Liver (tissue), 8 donors: ENCODE measurements at regions not wholly inside any gene's neighbourhood (a gene's known extent, or its start where the extent isn't known, plus 50 kb on each side); places are given as distances from the start of the nearest gene placed in this dataset.
"Not testable (repeated sequence)": the region's sequence is repeated elsewhere in the genome, so short reads cannot be mapped to it uniquely, and the experiment has no call there.

ENCODE experiments used
- DNase-seq: peaks from one replicate; pipeline ENCODE4 v3.0.0-alpha.2; 2017; ENCODE audit warnings: low spot score
- H3K27ac ChIP-seq, 2 donors: one replicate each; pipeline ENCODE4 v1.7.0; 2013; ENCODE audit warnings: inconsistent platforms in 2 of 2, low read length in 2 of 2, control low read depth in 1 of 2, low read depth in 1 of 2, mild to moderate bottlenecking in 1 of 2
- H3K27me3 ChIP-seq, 4 donors: one replicate each; pipeline versions ENCODE4 v1.6.1 to v1.7.0; 2013; ENCODE audit warnings: low read length in 3 of 4, inconsistent platforms in 1 of 4, mild to moderate bottlenecking in 1 of 4, moderate library complexity in 1 of 4; ENCODE audit not compliant: control insufficient read depth in 4 of 4, insufficient read depth in 4 of 4
- H3K36me3 ChIP-seq, 4 donors: one replicate each; pipeline versions ENCODE4 v1.6.1 to v1.7.0; 2013; ENCODE audit warnings: low read length in 3 of 4, mild to moderate bottlenecking in 3 of 4, low read depth in 1 of 4, moderate library complexity in 1 of 4; ENCODE audit not compliant: control insufficient read depth in 4 of 4, insufficient read depth in 3 of 4
- H3K4me1 ChIP-seq, 4 donors: one replicate each; pipeline versions ENCODE4 v1.6.1 to v1.7.0; 2013; ENCODE audit warnings: low read length in 3 of 4, mild to moderate bottlenecking in 3 of 4, moderate library complexity in 1 of 4; ENCODE audit not compliant: control insufficient read depth in 4 of 4, insufficient read depth in 4 of 4
- H3K4me3 ChIP-seq, 3 donors: one replicate each; pipeline versions ENCODE4 v1.6.1 to v1.7.0; 2013; ENCODE audit warnings: low read length in 3 of 3, control low read depth in 1 of 3, low read depth in 1 of 3, mild to moderate bottlenecking in 1 of 3
- H3K9ac ChIP-seq, 2 donors: one replicate each; pipeline ENCODE4 v1.7.0; 2013; ENCODE audit warnings: low read length in 2 of 2, mild to moderate bottlenecking in 2 of 2, moderate library complexity in 2 of 2, control low read depth in 1 of 2, low read depth in 1 of 2
- H3K9me3 ChIP-seq, 4 donors: one replicate each; pipeline versions ENCODE4 v1.6.1 to v1.7.0; 2013; ENCODE audit warnings: low read length in 3 of 4; ENCODE audit not compliant: control insufficient read depth in 4 of 4
- EGR1 ChIP-seq, 2 donors: IDR thresholded peaks; 2 replicates each; pipeline ENCODE4 v1.6.1; 2016 to 2018; ENCODE audit warnings: antibody characterized with exemption in 2 of 2, low read depth in 2 of 2
- GABPA ChIP-seq, 2 donors: IDR thresholded peaks in 1 of 2; conservative IDR thresholded peaks in 1 of 2; 2 replicates each; pipeline ENCODE4 v1.6.1; 2016; ENCODE audit warnings: antibody characterized with exemption in 2 of 2, mild to moderate bottlenecking in 1 of 2, moderate library complexity in 1 of 2
- HNF4A ChIP-seq, 2 donors: conservative IDR thresholded peaks; 2 replicates each; pipeline ENCODE4 v1.6.1; 2016; ENCODE audit warnings: antibody characterized with exemption in 2 of 2, mild to moderate bottlenecking in 2 of 2
- HNF4G ChIP-seq: IDR thresholded peaks from 2 replicates; pipeline ENCODE4 v1.6.1; 2016; ENCODE audit warnings: antibody characterized with exemption
- JUND ChIP-seq, 2 donors: IDR thresholded peaks; 2 replicates each; pipeline ENCODE4 v1.6.1; 2016; ENCODE audit warnings: antibody characterized with exemption in 2 of 2
- RAD21 ChIP-seq, 2 donors: IDR thresholded peaks; 2 replicates each; pipeline ENCODE4 v1.6.1; 2016; ENCODE audit warnings: antibody characterized with exemption in 2 of 2, mild to moderate bottlenecking in 2 of 2
- WGBS: extraction: QIAGEN DNeasy Blood & Tissue Kit; methylation state at CpG from one replicate; pipeline ENCODE4 v1.1.7; 2013; 5-methylcytosine and 5-hydroxymethylcytosine counted together
- TF ChIP-seq, protein P1 (sequence below): IDR thresholded peaks from 2 replicates; pipeline ENCODE4 v1.6.1; 2016; ENCODE audit warnings: antibody characterized with exemption, mild to moderate bottlenecking
- TF ChIP-seq, protein P2 (sequence below): IDR thresholded peaks from 2 replicates; pipeline ENCODE4 v1.6.1; 2016; ENCODE audit warnings: antibody characterized with exemption
- TF ChIP-seq, protein P3 (sequence below): fragments of 150-350 bp; IDR thresholded peaks from 2 replicates; pipeline ENCODE4 v1.5.1; 2017; ENCODE audit warnings: improper control_type of control experiment, low read depth, low read length; ENCODE audit not compliant: missing input control
- donor health status: healthy.
- donor health status: healthy.
- donor health status: healthy.
- donor health status: healthy.
- donor health status: healthy.

DNA sequence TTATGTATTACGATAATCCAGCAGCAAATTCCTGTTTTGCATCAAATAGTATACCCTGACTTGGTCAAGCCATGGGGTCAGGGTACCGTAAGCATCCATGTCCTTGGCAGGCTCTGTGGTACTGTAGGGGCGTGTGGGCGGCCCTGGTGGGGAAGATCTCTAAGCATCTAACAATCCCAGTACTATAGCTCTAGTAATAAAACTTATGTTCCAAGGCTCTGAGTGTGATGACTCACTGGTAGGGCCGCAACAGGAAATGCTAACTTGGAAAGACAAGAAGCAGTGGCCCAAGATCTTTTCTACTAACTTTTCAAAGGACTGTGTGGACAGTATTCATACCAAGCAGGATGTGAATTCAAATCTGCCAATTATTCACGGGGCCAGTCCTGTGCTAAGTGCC, 63.8 kb downstream of the CLEC18A start:
- WGBS, result 91% methylated on average over 6 of the region's 6 CpGs

DNA sequence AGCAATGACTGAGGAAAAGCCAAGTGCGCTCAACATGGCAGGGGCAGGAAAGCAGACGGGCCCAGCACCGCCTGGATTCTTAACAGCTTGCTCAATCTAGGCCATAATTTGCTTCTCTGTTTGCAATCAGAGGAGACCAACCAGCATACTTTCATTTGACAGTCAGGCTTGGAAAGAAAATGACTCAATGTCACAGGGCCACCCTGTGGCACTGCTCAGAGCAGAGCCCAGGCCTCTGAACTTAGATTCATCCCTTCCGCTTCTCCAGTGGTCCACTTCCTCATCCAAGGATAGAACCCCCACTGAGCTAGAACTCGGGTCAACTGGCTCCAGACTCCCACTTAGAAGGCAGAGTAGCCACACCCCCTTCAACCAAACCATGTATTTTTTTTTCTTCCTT, 65.6 kb downstream of the CLEC18A start:
- H3K36me3 ChIP-seq, result peaks cover 5 to 28% (median 19%) of the 10 kb centered on the region in 4 donors
- H3K27me3 ChIP-seq, H3K4me3 ChIP-seq, H3K9me3 ChIP-seq, H3K27ac ChIP-seq, H3K4me1 ChIP-seq, DNase-seq, H3K9ac ChIP-seq: not testable (repeated sequence)
- 85% methylated on average over 5 of the region's 5 CpGs for WGBS

More for the DNA sequence above, 63.8 kb downstream of the CLEC18A start:
- H3K36me3 ChIP-seq, result peaks cover 5 to 27% (median 19%) of the 10 kb centered on the region in 4 donors
- not testable (repeated sequence) for DNase-seq, H3K4me1 ChIP-seq, H3K27me3 ChIP-seq, H3K27ac ChIP-seq, H3K9me3 ChIP-seq, H3K9ac ChIP-seq, H3K4me3 ChIP-seq

DNA sequence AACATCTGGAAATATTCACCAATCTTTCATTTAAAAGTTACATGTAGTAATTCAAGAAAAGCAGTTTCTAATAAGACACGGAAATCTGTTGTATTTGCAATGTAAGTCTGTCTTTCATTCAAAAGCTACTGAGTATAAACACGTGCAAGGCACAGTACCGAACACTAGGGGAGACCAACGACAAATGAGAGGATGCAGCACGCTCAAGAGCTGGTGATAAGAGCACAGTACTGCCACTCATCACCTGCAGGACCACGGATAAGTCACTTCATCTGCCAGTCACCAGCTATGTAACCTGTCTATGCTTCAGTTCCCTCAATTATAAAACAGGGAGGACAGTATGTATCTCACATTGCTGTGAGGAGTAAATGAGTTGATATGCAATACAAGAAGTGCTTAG, 67.1 kb downstream of the CLEC18A start:
- 29% methylated on average over 6 of the region's 6 CpGs for WGBS
- no peak overlapping the region for H3K9ac ChIP-seq

DNA sequence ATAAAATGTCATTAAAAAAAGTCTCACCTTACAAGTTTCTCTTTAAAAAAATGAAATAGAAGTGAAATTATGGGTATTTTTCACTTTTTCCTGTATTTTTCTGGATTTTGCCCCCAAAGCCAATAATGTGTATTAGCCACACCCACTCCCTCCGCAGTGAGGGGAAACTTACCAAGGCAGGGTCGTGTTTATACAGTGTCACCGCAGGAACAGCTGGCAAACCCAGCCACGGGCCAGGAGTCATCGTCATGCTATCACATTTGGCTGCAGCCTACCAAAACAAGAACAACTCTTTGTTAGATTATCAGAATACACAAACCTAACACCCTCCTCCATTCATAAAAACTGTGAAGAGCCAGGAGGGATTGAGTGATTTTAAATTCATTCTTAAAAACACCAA, 72.1 kb downstream of the CLEC18A start:
- H3K9ac ChIP-seq, H3K4me1 ChIP-seq, H3K9me3 ChIP-seq, H3K4me3 ChIP-seq, H3K27me3 ChIP-seq, H3K27ac ChIP-seq, DNase-seq: not testable (repeated sequence)
- WGBS, result 36% methylated on average over 5 of the region's 5 CpGs
- peaks cover 1 to 22% (median 9%) of the 10 kb centered on the region in 4 donors for H3K36me3 ChIP-seq

More for the DNA sequence above, 67.1 kb downstream of the CLEC18A start:
- DNase-seq, result no peak
- peaks cover 5 to 31% (median 19%) of the 10 kb centered on the region in 4 donors for H3K36me3 ChIP-seq
- no peak overlapping the region for H3K4me3 ChIP-seq
- no peaks in the 10 kb centered on the region for H3K4me1 ChIP-seq
- no peak for TF ChIP-seq HNF4G
- TF ChIP-seq, protein P1, sequence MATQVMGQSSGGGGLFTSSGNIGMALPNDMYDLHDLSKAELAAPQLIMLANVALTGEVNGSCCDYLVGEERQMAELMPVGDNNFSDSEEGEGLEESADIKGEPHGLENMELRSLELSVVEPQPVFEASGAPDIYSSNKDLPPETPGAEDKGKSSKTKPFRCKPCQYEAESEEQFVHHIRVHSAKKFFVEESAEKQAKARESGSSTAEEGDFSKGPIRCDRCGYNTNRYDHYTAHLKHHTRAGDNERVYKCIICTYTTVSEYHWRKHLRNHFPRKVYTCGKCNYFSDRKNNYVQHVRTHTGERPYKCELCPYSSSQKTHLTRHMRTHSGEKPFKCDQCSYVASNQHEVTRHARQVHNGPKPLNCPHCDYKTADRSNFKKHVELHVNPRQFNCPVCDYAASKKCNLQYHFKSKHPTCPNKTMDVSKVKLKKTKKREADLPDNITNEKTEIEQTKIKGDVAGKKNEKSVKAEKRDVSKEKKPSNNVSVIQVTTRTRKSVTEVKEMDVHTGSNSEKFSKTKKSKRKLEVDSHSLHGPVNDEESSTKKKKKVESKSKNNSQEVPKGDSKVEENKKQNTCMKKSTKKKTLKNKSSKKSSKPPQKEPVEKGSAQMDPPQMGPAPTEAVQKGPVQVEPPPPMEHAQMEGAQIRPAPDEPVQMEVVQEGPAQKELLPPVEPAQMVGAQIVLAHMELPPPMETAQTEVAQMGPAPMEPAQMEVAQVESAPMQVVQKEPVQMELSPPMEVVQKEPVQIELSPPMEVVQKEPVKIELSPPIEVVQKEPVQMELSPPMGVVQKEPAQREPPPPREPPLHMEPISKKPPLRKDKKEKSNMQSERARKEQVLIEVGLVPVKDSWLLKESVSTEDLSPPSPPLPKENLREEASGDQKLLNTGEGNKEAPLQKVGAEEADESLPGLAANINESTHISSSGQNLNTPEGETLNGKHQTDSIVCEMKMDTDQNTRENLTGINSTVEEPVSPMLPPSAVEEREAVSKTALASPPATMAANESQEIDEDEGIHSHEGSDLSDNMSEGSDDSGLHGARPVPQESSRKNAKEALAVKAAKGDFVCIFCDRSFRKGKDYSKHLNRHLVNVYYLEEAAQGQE, result no peak
- no peak for TF ChIP-seq GABPA (IDR thresholded peaks at IDR 0.05 in 1 of 2, conservative IDR thresholded peaks at IDR 0.05 in 1 of 2)
- no peak for TF ChIP-seq JUND (IDR thresholded peaks at IDR 0.05)
- no peak for TF ChIP-seq EGR1 (IDR thresholded peaks at IDR 0.05; ENCODE audit: low read depth in 2 of 2)
- TF ChIP-seq HNF4A (conservative IDR thresholded peaks at IDR 0.05), result no peak
- TF ChIP-seq, protein P2, sequence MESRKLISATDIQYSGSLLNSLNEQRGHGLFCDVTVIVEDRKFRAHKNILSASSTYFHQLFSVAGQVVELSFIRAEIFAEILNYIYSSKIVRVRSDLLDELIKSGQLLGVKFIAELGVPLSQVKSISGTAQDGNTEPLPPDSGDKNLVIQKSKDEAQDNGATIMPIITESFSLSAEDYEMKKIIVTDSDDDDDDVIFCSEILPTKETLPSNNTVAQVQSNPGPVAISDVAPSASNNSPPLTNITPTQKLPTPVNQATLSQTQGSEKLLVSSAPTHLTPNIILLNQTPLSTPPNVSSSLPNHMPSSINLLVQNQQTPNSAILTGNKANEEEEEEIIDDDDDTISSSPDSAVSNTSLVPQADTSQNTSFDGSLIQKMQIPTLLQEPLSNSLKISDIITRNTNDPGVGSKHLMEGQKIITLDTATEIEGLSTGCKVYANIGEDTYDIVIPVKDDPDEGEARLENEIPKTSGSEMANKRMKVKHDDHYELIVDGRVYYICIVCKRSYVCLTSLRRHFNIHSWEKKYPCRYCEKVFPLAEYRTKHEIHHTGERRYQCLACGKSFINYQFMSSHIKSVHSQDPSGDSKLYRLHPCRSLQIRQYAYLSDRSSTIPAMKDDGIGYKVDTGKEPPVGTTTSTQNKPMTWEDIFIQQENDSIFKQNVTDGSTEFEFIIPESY, result no peak
- TF ChIP-seq, protein P3, sequence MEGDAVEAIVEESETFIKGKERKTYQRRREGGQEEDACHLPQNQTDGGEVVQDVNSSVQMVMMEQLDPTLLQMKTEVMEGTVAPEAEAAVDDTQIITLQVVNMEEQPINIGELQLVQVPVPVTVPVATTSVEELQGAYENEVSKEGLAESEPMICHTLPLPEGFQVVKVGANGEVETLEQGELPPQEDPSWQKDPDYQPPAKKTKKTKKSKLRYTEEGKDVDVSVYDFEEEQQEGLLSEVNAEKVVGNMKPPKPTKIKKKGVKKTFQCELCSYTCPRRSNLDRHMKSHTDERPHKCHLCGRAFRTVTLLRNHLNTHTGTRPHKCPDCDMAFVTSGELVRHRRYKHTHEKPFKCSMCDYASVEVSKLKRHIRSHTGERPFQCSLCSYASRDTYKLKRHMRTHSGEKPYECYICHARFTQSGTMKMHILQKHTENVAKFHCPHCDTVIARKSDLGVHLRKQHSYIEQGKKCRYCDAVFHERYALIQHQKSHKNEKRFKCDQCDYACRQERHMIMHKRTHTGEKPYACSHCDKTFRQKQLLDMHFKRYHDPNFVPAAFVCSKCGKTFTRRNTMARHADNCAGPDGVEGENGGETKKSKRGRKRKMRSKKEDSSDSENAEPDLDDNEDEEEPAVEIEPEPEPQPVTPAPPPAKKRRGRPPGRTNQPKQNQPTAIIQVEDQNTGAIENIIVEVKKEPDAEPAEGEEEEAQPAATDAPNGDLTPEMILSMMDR, result peak; percentile 34
- TF ChIP-seq RAD21 (IDR thresholded peaks at IDR 0.05), result peak; percentile 57 to 71
- H3K27ac ChIP-seq, result no peak overlapping the region
- no peaks in the 10 kb centered on the region for H3K9me3 ChIP-seq
- H3K27me3 ChIP-seq, result no peaks in the 10 kb centered on the region

DNA sequence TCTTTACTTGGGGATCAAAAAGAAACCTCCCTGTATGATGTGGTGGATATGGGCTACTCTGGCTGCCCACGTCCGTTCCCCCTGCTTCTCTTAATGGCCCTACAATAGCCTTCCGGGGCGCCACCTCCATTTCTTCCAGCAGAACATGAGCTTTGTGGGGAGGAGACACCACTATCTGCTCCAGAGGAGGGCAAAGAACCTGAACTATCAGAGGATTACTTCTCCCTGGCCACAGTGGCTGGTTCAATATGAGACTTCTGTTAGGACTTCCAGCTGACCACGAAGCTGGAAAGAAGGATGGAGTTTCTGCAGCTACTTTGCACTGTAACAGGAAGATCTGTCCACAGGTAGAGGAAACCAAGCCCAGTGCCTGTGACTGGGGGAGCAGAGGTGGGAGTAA, 72.8 kb downstream of the CLEC18A start:
- H3K27me3 ChIP-seq, H3K9ac ChIP-seq, H3K9me3 ChIP-seq, DNase-seq, H3K4me1 ChIP-seq, H3K27ac ChIP-seq, H3K4me3 ChIP-seq: not testable (repeated sequence)
- peaks cover 1 to 17% (median 7%) of the 10 kb centered on the region in 4 donors for H3K36me3 ChIP-seq
- WGBS, result 95% methylated on average over 5 of the region's 5 CpGs
